Body of pancreas (tissue), 4 donors: ENCODE measurements at regions not wholly inside any gene's neighbourhood (a gene's known extent, or its start where the extent isn't known, plus 50 kb on each side); places are given as distances from the start of the nearest gene placed in this dataset.

Experiments
- ATAC-seq: fragments of 150-250 bp; one replicate; pipeline ENCODE4 v1.9.1; 2016
- DNase-seq, 4 donors: peaks; one replicate each; pipeline ENCODE4 v3.0.0-alpha.2; 2019
- H3K27ac ChIP-seq, 4 donors: fragments of 200-600 bp; sonication (generic); 1 replicate in 3 of 4; 2 replicates in 1 of 4; pipeline versions ENCODE4 v1.5.1 to v1.6.1; 2016 to 2019; ENCODE audit warnings: mild to moderate bottlenecking in 1 of 4, mixed read lengths in 1 of 4, moderate library complexity in 1 of 4
- H3K27me3 ChIP-seq, 2 donors: fragments of 200-600 bp; sonication (generic); one replicate each; pipeline ENCODE4 v1.6.0; 2016; ENCODE audit warnings: mild to moderate bottlenecking in 1 of 2
- H3K36me3 ChIP-seq, 2 donors: fragments of 200-600 bp; sonication (generic); replicated peaks in 1 of 2; 2 replicates each; pipeline ENCODE4 v1.5.1; 2016; ENCODE audit warnings: low read depth in 2 of 2; ENCODE audit not compliant: insufficient read depth in 1 of 2
- H3K4me1 ChIP-seq: fragments of 200-600 bp; sonication (generic); one replicate; pipeline ENCODE4 v1.6.0; 2016
- H3K4me3 ChIP-seq, 2 donors: fragments of 200-600 bp; sonication (generic); 1 replicate in 1 of 2; 2 replicates in 1 of 2; pipeline ENCODE4 v1.5.1; 2016 to 2019
- H3K9me3 ChIP-seq, 3 donors: fragments of 200-600 bp; sonication (generic); 1 replicate in 2 of 3; 2 replicates in 1 of 3; pipeline ENCODE4 v1.5.1; 2016
- CTCF ChIP-seq, 7 experiments: fragments of 450-650 bp in 4 of 7; fragments of 200-600 bp in 3 of 7; sonication (generic) in 3 of 7; IDR thresholded peaks; one replicate each; pipeline ENCODE4 v1.5.1; 2016 to 2019; ENCODE audit warnings: antibody characterized with exemption in 7 of 7
- POLR2A ChIP-seq, 3 donors: fragments of 450-650 bp; IDR thresholded peaks; one replicate each; pipeline ENCODE4 v1.6.1; 2016; ENCODE audit warnings: antibody characterized with exemption in 3 of 3, mild to moderate bottlenecking in 2 of 3
- WGBS, 2 donors: methylation state at CpG; one replicate each; pipeline ENCODE4 v1.1.5; 2017; 5-methylcytosine and 5-hydroxymethylcytosine counted together
- intact Hi-C: fragments of 100-400 bp; cut with DNase I; formaldehyde crosslinking; loops from one replicate; pipeline ENCODE4 v1.15.1; 2023

DNA sequence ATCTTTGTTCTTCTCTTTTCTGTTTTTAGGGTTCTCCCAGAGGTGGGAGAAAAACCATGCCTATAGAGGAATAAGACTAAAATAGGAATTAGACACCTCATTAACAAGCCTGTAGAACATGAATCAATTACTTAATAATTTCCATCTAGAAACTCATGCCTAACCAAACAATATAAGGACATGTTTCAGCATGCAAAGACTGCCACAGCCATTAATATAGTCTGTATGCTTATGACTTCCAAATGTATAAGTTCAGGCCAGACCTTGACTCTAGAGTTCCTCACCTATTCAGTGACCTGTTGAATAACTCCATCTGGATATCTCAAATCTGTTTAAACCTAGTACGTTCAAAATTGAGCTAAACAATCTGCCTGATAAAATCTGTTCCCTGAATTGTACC lies 304.6 kb downstream of the BMP4 start:
- ATAC-seq, result no peak
- Histone ChIP-seq H3K4me1 (no peaks in the 10 kb centered on the region), H3K27me3 (no peaks in the 10 kb centered on the region), H3K36me3 (no peaks in the 10 kb centered on the region), H3K9me3 (no peaks in the 10 kb centered on the region), H3K27ac (no peak overlapping the region), H3K4me3 (no peak overlapping the region)
- 35 to 42% methylated on average over 1 of the region's 1 CpG for WGBS, 2 donors
- no peak for DNase-seq
- intact Hi-C loops, result no loop called here
- no peak for TF ChIP-seq CTCF (IDR thresholded peaks at IDR 0.05)
- TF ChIP-seq POLR2A (IDR thresholded peaks at IDR 0.05), result no peak

DNA sequence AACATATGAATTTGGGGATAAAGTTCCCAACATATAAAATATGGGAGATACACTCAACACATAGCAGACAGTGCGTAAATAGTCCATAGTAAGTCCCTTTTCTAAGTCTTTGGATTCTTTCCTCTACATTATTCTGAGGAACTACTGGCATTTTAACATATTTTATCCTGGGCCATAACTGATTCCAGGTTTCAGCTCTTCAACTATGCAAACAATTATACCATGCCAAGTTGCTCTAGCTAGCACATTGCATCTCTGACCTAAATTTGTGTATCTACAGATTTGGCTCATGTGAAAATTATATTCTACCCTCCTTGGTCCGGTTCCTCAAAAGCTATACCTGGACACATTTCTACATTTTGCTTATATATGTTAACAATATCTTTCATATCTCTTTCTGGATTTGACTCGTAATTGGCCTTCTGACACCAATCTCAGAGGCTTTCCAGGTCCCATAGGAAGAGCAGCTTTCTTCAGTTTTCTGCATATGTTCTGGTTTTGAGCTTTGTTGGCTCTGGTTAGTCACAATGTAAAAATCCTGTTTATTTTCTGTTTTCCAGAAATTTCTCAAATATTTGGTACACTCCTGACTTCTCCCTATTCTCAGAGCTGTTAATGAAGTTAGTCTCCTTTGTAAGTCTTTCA lies 305.4 kb downstream of the BMP4 start:
- TF ChIP-seq CTCF (IDR thresholded peaks at IDR 0.05) (no peak), POLR2A (IDR thresholded peaks at IDR 0.05) (no peak)
- DNase-seq (no peak), ATAC-seq (no peak)
- Histone ChIP-seq H3K9me3 (no peaks in the 10 kb centered on the region), H3K27me3 (no peaks in the 10 kb centered on the region), H3K4me3 (no peak overlapping the region), H3K27ac (no peak overlapping the region), H3K4me1 (no peaks in the 10 kb centered on the region), H3K36me3 (no peaks in the 10 kb centered on the region)
- 67 to 77% methylated on average over 3 of the region's 3 CpGs for WGBS, 2 donors
- intact Hi-C loops, result no loop called here

- H3K27ac ChIP-seq, result no peak overlapping the region
- no peaks in the 10 kb centered on the region for H3K36me3 ChIP-seq
- H3K9me3 ChIP-seq, result no peaks in the 10 kb centered on the region
- H3K27me3 ChIP-seq, result no peaks in the 10 kb centered on the region
- intact Hi-C loops, result no loop called here
- TF ChIP-seq POLR2A (IDR thresholded peaks at IDR 0.05), result no peak
- TF ChIP-seq CTCF (IDR thresholded peaks at IDR 0.05), result no peak
- ATAC-seq, result no peak
- no peaks in the 10 kb centered on the region for H3K4me1 ChIP-seq
- no peak overlapping the region for H3K4me3 ChIP-seq
- no peak for DNase-seq
Measured at GRCh38 chr14:53646925-53647324, 309.7 kb downstream of the BMP4 start.

GRCh38 chr14:53640695-53641094 lies 315.9 kb downstream of the BMP4 start:
- ATAC-seq (peak; percentile 82), DNase-seq (peak in 2 of 4 donors; percentile 17 to 19)
- Histone ChIP-seq H3K27ac (peak overlapping the region in 2 of 4 donors; percentile 23 to 43), H3K4me3 (no peak overlapping the region), H3K27me3 (no peaks in the 10 kb centered on the region), H3K9me3 (no peaks in the 10 kb centered on the region), H3K4me1 (no peaks in the 10 kb centered on the region), H3K36me3 (no peaks in the 10 kb centered on the region)
- 36 to 51% methylated on average over 4 of the region's 4 CpGs for WGBS, 2 donors
- TF ChIP-seq POLR2A (IDR thresholded peaks at IDR 0.05) (no peak), CTCF (IDR thresholded peaks at IDR 0.05) (no peak)
- intact Hi-C loops, result no loop called here

- DNase-seq (no peak), ATAC-seq (no peak)
- TF ChIP-seq CTCF (IDR thresholded peaks at IDR 0.05), result no peak
- TF ChIP-seq POLR2A (IDR thresholded peaks at IDR 0.05), result no peak
- H3K4me3 ChIP-seq, result no peak overlapping the region
- H3K4me1 ChIP-seq, result no peaks in the 10 kb centered on the region
- no peak overlapping the region for H3K27ac ChIP-seq
- no peaks in the 10 kb centered on the region for H3K36me3 ChIP-seq
- no peaks in the 10 kb centered on the region for H3K9me3 ChIP-seq
- intact Hi-C loops, result no loop called here
- 61 to 83% methylated on average over 1 of the region's 1 CpG for WGBS, 2 donors
- H3K27me3 ChIP-seq, result no peaks in the 10 kb centered on the region
Measured at GRCh38 chr14:53638966-53639365, 317.7 kb downstream of the BMP4 start.
